Mesodermal cell (in vitro differentiated cells): ENCODE measurements at regions not wholly inside any gene's neighbourhood (a gene's known extent, or its start where the extent isn't known, plus 50 kb on each side); places are given as distances from the start of the nearest gene placed in this dataset.

ENCODE experiments used
- H3K27ac ChIP-seq: 2 replicates; pipeline ENCODE4 v1.7.0; 2013; ENCODE audit warnings: mild to moderate bottlenecking, low read depth, low read length, moderate library complexity; ENCODE audit not compliant: severe bottlenecking
- H3K36me3 ChIP-seq: 2 replicates; pipeline ENCODE4 v1.7.1; 2013; ENCODE audit warnings: mild to moderate bottlenecking, low read length, moderate library complexity; ENCODE audit not compliant: control insufficient read depth, insufficient read depth
- H3K4me1 ChIP-seq: one replicate; pipeline ENCODE4 v1.7.1; 2013; ENCODE audit warnings: mild to moderate bottlenecking, low read length; ENCODE audit not compliant: insufficient read depth, control insufficient read depth, poor library complexity, severe bottlenecking
- H3K4me3 ChIP-seq: 2 replicates; pipeline ENCODE4 v1.7.0; 2013; ENCODE audit warnings: low read length, control low read depth, mild to moderate bottlenecking; ENCODE audit not compliant: insufficient read depth, poor library complexity, severe bottlenecking; ENCODE audit errors: extremely low read depth
- H3K9me3 ChIP-seq: 2 replicates; pipeline ENCODE4 v1.7.1; 2013; ENCODE audit warnings: mild to moderate bottlenecking, low read length, moderate library complexity; ENCODE audit not compliant: control insufficient read depth
- WGBS, 2 experiments: methylation state at CpG; one replicate each; pipeline ENCODE4 v1.1.5; 2013; ENCODE audit warnings: missing lambda C conversion rate in 2 of 2; ENCODE audit not compliant: insufficient coverage in 2 of 2; 5-methylcytosine and 5-hydroxymethylcytosine counted together

DNA sequence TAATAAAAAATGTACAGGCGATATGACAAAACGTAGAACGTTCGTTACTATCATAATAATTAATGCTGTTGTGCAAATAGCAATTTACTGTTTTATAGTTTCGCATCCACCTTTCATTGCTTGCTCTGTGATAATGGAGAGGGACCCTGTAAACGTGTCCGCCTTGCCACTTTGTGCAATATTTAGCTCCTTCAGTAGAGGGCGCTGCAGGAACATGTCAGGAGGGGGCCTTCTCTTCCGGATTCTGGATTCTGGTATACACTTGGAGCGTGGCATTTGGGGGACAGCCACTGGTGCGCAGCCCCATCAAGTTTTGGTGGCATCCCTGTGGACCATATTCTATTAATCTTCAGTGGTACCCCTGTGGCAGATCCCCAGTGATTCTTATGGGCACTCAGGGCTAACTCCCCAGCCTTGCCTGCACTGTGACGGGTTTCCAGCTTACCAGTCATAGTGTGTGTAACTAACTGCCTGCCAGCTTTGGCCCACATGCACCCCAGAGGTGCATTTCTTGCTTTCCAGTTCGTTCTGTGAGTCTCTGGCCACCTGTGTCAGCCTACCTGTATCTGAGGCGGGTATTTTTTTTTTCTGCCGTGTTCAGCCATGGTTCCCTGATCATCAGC lies 140.3 kb downstream of the CYRIA start:
- WGBS, 2 experiments: 68 to 73% methylated on average over 9 of the region's 15 CpGs
- H3K4me1 ChIP-seq: no peaks in the 10 kb centered on the region
- H3K27ac ChIP-seq: no peak overlapping the region
- H3K4me3 ChIP-seq: no peak overlapping the region
- no peaks in the 10 kb centered on the region for H3K36me3 ChIP-seq
- no peaks in the 10 kb centered on the region for H3K9me3 ChIP-seq

DNA sequence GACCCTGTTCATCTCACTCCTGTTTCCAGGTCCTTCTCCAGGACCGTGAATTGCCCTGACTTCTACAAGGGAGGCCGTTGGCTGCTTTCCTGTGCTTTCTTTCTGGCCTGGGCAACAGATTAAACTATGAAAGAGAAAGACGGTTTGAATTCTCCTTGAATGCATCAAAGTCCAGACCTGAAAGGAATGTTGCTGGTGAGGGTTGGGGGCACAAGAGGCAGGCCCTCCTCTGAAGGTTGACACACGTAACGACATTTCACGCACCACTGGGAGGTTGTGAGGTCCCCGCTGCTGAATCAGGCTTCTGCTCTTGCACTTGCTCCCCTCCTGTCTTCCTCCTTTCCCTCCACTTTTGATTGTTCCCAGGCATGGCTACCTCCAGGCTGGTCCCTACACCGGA lies 141.9 kb downstream of the CYRIA start:
- no peak overlapping the region for H3K4me3 ChIP-seq
- 68 to 81% methylated on average over 6 to 7 of the region's 8 CpGs for WGBS, 2 experiments
- no peaks in the 10 kb centered on the region for H3K9me3 ChIP-seq
- no peaks in the 10 kb centered on the region for H3K36me3 ChIP-seq
- H3K27ac ChIP-seq: no peak overlapping the region
- H3K4me1 ChIP-seq: no peaks in the 10 kb centered on the region

DNA sequence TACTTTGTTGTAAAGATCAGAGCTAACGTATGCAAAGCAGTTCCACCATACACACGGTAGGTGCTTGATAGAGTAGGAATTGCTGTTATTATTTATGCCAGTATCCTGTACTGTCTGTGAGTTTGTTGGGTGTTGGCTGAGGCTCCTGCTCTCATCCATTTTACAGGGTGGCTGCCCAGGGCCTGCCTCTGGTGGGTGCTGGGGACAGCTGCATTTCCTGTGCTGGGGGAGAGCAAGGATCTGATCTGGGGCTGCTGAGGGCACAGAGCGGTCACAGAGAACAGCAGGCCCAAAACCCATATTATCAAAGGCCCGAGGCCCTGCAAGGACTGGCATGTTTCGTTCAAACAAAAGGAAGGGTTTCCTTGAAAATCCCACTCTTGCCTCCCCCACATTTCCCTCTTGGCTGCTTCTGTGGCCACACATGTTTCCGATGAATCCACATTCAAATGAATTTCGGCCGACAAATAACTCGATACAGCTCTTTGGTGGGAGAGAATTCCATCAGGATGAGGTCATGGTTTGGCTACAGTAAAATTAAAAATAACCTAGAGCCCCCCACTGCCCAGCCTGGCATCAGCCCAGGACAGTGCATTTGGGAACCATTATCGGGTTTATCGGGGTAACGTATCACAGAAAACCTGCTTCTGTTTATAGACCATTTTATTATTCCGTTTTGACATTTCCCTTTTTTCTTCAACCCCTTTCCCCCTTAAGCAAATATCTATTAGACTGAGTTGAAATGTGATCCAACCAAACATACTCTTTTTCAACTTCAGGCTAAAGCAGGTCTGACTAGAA lies 143.4 kb downstream of the CYRIA start:
- Histone ChIP-seq H3K4me3 (no peak overlapping the region), H3K4me1 (no peaks in the 10 kb centered on the region), H3K9me3 (no peaks in the 10 kb centered on the region), H3K36me3 (no peaks in the 10 kb centered on the region), H3K27ac (peak overlapping the region; percentile 54)
- WGBS, 2 experiments: 81 to 90% methylated on average over 2 to 9 of the region's 13 CpGs

- Histone ChIP-seq H3K4me3 (no peak overlapping the region), H3K9me3 (no peaks in the 10 kb centered on the region), H3K27ac (no peak overlapping the region), H3K36me3 (no peaks in the 10 kb centered on the region), H3K4me1 (no peaks in the 10 kb centered on the region)
- no CpG with 5 or more reads among the region's 1 CpG for WGBS, 2 experiments
These were observed 144.7 kb downstream of the CYRIA start for GRCh38 chr2:16520891-16521290.

DNA sequence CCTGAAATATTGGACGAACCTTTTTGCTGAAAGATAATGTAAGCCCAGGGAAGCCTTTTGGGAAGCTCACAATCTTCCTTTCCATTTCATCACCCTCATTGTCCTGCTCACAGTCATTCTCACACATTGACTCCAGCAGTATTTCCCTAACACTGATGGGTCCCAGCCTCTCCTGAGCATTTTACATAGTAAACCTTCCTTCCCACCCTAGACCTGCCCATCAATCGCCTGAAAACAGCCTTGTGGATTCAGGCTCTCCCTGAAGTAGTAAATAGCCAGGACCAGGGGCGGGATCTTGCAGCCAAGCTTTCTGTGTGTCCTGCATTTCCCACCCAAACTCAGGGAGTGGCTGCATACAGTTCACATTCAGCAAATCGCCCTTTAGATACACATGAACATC lies 149.9 kb downstream of the CYRIA start:
- WGBS, 2 experiments: 69 to 82% methylated on average over 2 to 3 of the region's 4 CpGs
- no peak overlapping the region for H3K27ac ChIP-seq

GRCh38 chr2:16513626-16514025 lies 152.0 kb downstream of the CYRIA start:
- Histone ChIP-seq H3K27ac (no peak overlapping the region), H3K4me3 (no peak overlapping the region), H3K9me3 (no peaks in the 10 kb centered on the region), H3K4me1 (no peaks in the 10 kb centered on the region), H3K36me3 (no peaks in the 10 kb centered on the region)
- no CpG with 5 or more reads among the region's 2 CpGs for WGBS, 2 experiments

More for the DNA sequence above, 149.9 kb downstream of the CYRIA start:
- no peaks in the 10 kb centered on the region for H3K4me1 ChIP-seq
- H3K9me3 ChIP-seq: no peaks in the 10 kb centered on the region
- H3K36me3 ChIP-seq: no peaks in the 10 kb centered on the region
- H3K4me3 ChIP-seq: no peak overlapping the region

DNA sequence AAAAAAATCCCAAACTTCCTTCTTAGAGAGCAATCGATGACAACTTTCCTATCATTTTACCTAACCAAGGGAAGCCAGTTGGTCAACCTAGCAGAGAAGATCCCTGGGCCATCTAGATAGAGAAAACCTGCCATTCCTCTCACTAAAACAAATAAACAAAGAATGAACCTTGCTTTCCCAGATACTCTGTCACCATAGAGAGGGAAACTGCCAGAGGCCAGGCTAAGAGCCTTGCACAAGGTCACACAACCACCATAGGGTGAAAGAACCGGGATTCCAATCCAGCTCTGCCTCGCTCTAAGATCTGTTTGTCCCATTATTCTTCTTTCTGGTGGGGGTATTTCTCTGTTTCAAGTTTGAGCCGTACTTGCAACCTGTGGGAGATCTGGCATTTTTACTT lies 154.6 kb downstream of the CYRIA start:
- Histone ChIP-seq H3K4me3 (no peak overlapping the region), H3K4me1 (no peaks in the 10 kb centered on the region), H3K27ac (no peak overlapping the region), H3K9me3 (no peaks in the 10 kb centered on the region), H3K36me3 (no peaks in the 10 kb centered on the region)
- 92 to 100% methylated on average over 1 of the region's 4 CpGs for WGBS, 2 experiments

GRCh38 chr2:16509042-16509441 lies 156.6 kb downstream of the CYRIA start:
- H3K9me3 ChIP-seq: no peaks in the 10 kb centered on the region
- H3K4me1 ChIP-seq: no peaks in the 10 kb centered on the region
- 86 to 91% methylated on average over 1 to 2 of the region's 3 CpGs for WGBS, 2 experiments
- no peaks in the 10 kb centered on the region for H3K36me3 ChIP-seq
- no peak overlapping the region for H3K27ac ChIP-seq
- no peak overlapping the region for H3K4me3 ChIP-seq

GRCh38 chr2:16508490-16508851 lies 157.2 kb downstream of the CYRIA start:
- 28 to 31% methylated on average over 12 of the region's 12 CpGs for WGBS, 2 experiments
- Histone ChIP-seq H3K9me3 (no peaks in the 10 kb centered on the region), H3K27ac (no peak overlapping the region), H3K4me1 (no peaks in the 10 kb centered on the region), H3K4me3 (no peak overlapping the region), H3K36me3 (no peaks in the 10 kb centered on the region)

- no peaks in the 10 kb centered on the region for H3K36me3 ChIP-seq
- no peaks in the 10 kb centered on the region for H3K4me1 ChIP-seq
- 14 to 23% methylated on average over 30 to 55 of the region's 58 CpGs for WGBS, 2 experiments
- no peaks in the 10 kb centered on the region for H3K9me3 ChIP-seq
- H3K4me3 ChIP-seq: peak overlapping the region; percentile 26
- no peak overlapping the region for H3K27ac ChIP-seq
These were observed 157.8 kb downstream of the CYRIA start for GRCh38 chr2:16507655-16508489.
